Endothelial cell of umbilical vein (primary cell): ENCODE measurements at regions not wholly inside any gene's neighbourhood (a gene's known extent, or its start where the extent isn't known, plus 50 kb on each side); places are given as distances from the start of the nearest gene placed in this dataset.

Experiments used
- BruUV-seq: library from RNA; stranded (reverse); fragments of 400-500 nt; replicated peaks from 2 replicates; lab custom pipeline; 2021; lab: Mats Ljungman, UMichigan
- CTCF ChIA-PET: fragments of 300-600, 350-600 bp; sonication (Branson Sonifier 250); formaldehyde crosslinking; loops from one replicate; lab custom pipeline; 2021; ENCODE audit warnings: antibody characterized with exemption, inconsistent platforms; lab: Charles Lee
- POLR2A ChIA-PET: fragments of 300-600, 350-600 bp; sonication (Branson Sonifier 250); formaldehyde crosslinking; loops from one replicate; lab custom pipeline; 2021; ENCODE audit warnings: antibody characterized with exemption, inconsistent platforms; lab: Charles Lee
- DNase-seq: peaks from one replicate; pipeline ENCODE4 v3.0.0-alpha.2; 2011; ENCODE audit warnings: low read depth, low spot score
- FAIRE-seq: peaks from 2 replicates; lab custom pipeline; 2011; peaks lifted over from hg19 to GRCh38; lab: Jason Lieb, UNC
- H2AFZ ChIP-seq: 2 replicates; pipeline ENCODE4 v1.6.0; 2012; ENCODE audit warnings: low read depth, low read length, control low read depth, inconsistent platforms
- H3K27ac ChIP-seq: 2 replicates; pipeline ENCODE4 v1.5.1; 2011; ENCODE audit warnings: low read depth, mild to moderate bottlenecking, control low read depth, low read length, moderate library complexity; ENCODE audit not compliant: insufficient read depth
- H3K27me3 ChIP-seq, 2 experiments: 2 replicates each; pipeline versions ENCODE4 v1.6.0 to v1.6.1; 2011; ENCODE audit warnings: low read length in 2 of 2, mixed read lengths in 1 of 2; ENCODE audit not compliant: control insufficient read depth in 2 of 2, insufficient read depth in 2 of 2
- H3K36me3 ChIP-seq, 2 experiments: 2 replicates in 1 of 2; 3 replicates in 1 of 2; pipeline ENCODE4 v1.5.1; 2011; ENCODE audit warnings: low read length in 2 of 2, mild to moderate bottlenecking in 1 of 2, moderate library complexity in 1 of 2; ENCODE audit not compliant: control insufficient read depth in 2 of 2, insufficient read depth in 2 of 2; ENCODE audit errors: extremely low read depth in 1 of 2
- H3K4me1 ChIP-seq: 3 replicates; pipeline ENCODE4 v1.5.1; 2011; ENCODE audit warnings: mild to moderate bottlenecking, low read length; ENCODE audit not compliant: control insufficient read depth, insufficient read depth; ENCODE audit errors: extremely low read depth
- H3K4me2 ChIP-seq: 2 replicates; pipeline ENCODE4 v1.6.1; 2011; ENCODE audit warnings: low read length, control low read depth, mixed read lengths; ENCODE audit not compliant: insufficient read depth
- H3K4me3 ChIP-seq, 3 experiments: fragments of 200-600 bp in 1 of 3; sonication (generic), shearing (Covaris generic) in 1 of 3; replicated peaks in 1 of 3; 2 replicates each; pipeline ENCODE4 v1.5.1; 2011 to 2016; ENCODE audit warnings: control low read depth in 3 of 3, low read length in 3 of 3, mild to moderate bottlenecking in 2 of 3, inconsistent platforms in 1 of 3, low read depth in 1 of 3, moderate library complexity in 1 of 3; ENCODE audit not compliant: insufficient read depth in 1 of 3
- H3K79me2 ChIP-seq: 2 replicates; pipeline ENCODE4 v1.6.0; 2012; ENCODE audit warnings: low read length, inconsistent platforms; ENCODE audit not compliant: control insufficient read depth, insufficient read depth
- H3K9ac ChIP-seq: replicated peaks from 2 replicates; pipeline ENCODE3; 2011; ENCODE audit warnings: low read length, control low read depth; ENCODE audit not compliant: insufficient read depth; ENCODE audit errors: extremely low read depth
- H3K9me1 ChIP-seq: replicated peaks from 3 replicates; pipeline ENCODE4 v1.6.0; 2011; ENCODE audit warnings: mild to moderate bottlenecking, low read length; ENCODE audit not compliant: control insufficient read depth, insufficient read depth; ENCODE audit errors: extremely low read depth
- H3K9me3 ChIP-seq: replicated peaks from 2 replicates; pipeline ENCODE4 v1.5.1; 2012; ENCODE audit warnings: low read length, inconsistent platforms; ENCODE audit not compliant: control insufficient read depth, insufficient read depth
- H4K20me1 ChIP-seq: replicated peaks from 2 replicates; pipeline ENCODE3; 2011; ENCODE audit warnings: mild to moderate bottlenecking, low read length; ENCODE audit not compliant: control insufficient read depth, insufficient read depth; ENCODE audit errors: extremely low read depth
- CTCF ChIP-seq, 2 donors: IDR thresholded peaks; 1 replicate in 1 of 2; 2 replicates in 1 of 2; pipeline ENCODE4 v1.5.1; 2011; ENCODE audit warnings: low read length in 2 of 2, mild to moderate bottlenecking in 2 of 2, moderate library complexity in 2 of 2, control low read depth in 1 of 2, inconsistent platforms in 1 of 2, low read depth in 1 of 2; ENCODE audit not compliant: insufficient read depth in 1 of 2; ENCODE audit errors: extremely low read depth in 1 of 2
- EZH2 ChIP-seq: IDR thresholded peaks from 2 replicates; pipeline ENCODE4 v1.6.1; 2012; ENCODE audit warnings: borderline replicate concordance, low read depth, mild to moderate bottlenecking, moderate library complexity, low read length, inconsistent platforms; ENCODE audit not compliant: severe bottlenecking
- FOS ChIP-seq: IDR thresholded peaks from 2 replicates; pipeline ENCODE4 v1.6.1; 2011; ENCODE audit warnings: mild to moderate bottlenecking, low read length, moderate library complexity, borderline replicate concordance; ENCODE audit not compliant: insufficient read depth
- GATA2 ChIP-seq: IDR thresholded peaks from 2 replicates; pipeline ENCODE4 v1.7.0; 2011; ENCODE audit warnings: low read depth, mild to moderate bottlenecking, moderate library complexity, mixed read lengths, low read length; ENCODE audit not compliant: insufficient read length, insufficient read depth
- JUN ChIP-seq: IDR thresholded peaks from 2 replicates; pipeline ENCODE4 v1.6.1; 2011; ENCODE audit warnings: borderline replicate concordance, low read depth; ENCODE audit not compliant: insufficient read length, insufficient read depth
- MAX ChIP-seq: IDR thresholded peaks from 2 replicates; pipeline ENCODE4 v1.6.1; 2011; ENCODE audit not compliant: insufficient read depth, insufficient read length
- MYC ChIP-seq: IDR thresholded peaks from one replicate; pipeline ENCODE4 v1.6.1; 2011; ENCODE audit warnings: mild to moderate bottlenecking, low read depth, low read length
- POLR2A ChIP-seq: IDR thresholded peaks from 2 replicates; pipeline ENCODE4 v1.6.1; 2012; ENCODE audit warnings: low read depth, mild to moderate bottlenecking, control low read depth, low read length
- POLR2AphosphoS5 ChIP-seq: IDR thresholded peaks from 2 replicates; pipeline ENCODE4 v1.6.1; 2012; ENCODE audit warnings: low read depth, mild to moderate bottlenecking, control low read depth, low read length, moderate library complexity; ENCODE audit not compliant: insufficient read depth
- dilution Hi-C: fragments of 300-500 bp; cut with MboI; formaldehyde crosslinking; loops from one replicate; pipeline ENCODE4 v1.15.0; 2019; ENCODE audit warnings: low sequenced_read_pairs; ENCODE audit not compliant: extremely low pct_ligation_motif_present
- intact Hi-C: fragments of 100-400 bp; cut with micrococcal nuclease; formaldehyde crosslinking; loops from one replicate; pipeline ENCODE4 v1.10.0; 2022

- no peak for DNase-seq
- H3K36me3 ChIP-seq, result no peaks in the 10 kb centered on the region
- TF ChIP-seq POLR2A, result no peak
- no peak for TF ChIP-seq POLR2AphosphoS5
- TF ChIP-seq GATA2, result no peak
- ChIA-PET CTCF (no interaction called here), POLR2A (no interaction called here)
- no peak overlapping the region for H3K9ac ChIP-seq
- H3K4me2 ChIP-seq, result no peak overlapping the region
- peaks cover 2% of the 10 kb centered on the region for H3K9me3 ChIP-seq
- H3K4me3 ChIP-seq, result no peak overlapping the region
- H4K20me1 ChIP-seq, result no peaks in the 10 kb centered on the region
- no peaks in the 10 kb centered on the region for H3K27me3 ChIP-seq
- no peak for FAIRE-seq
- no peaks in the 10 kb centered on the region for H3K9me1 ChIP-seq
- BruUV-seq, result no TSS peak
- no peaks in the 10 kb centered on the region for H3K4me1 ChIP-seq
- no peak overlapping the region for H2AFZ ChIP-seq
- no peak overlapping the region for H3K27ac ChIP-seq
- dilution Hi-C loops, result no loop called here
- intact Hi-C loops, result no loop called here
- no peaks in the 10 kb centered on the region for H3K79me2 ChIP-seq
Observed at GRCh38 chr17:54013072-54013471, 190.3 kb downstream of the KIF2B start.

- Histone ChIP-seq H3K4me2 (no peak overlapping the region), H3K27me3 (no peaks in the 10 kb centered on the region), H3K9ac (no peak overlapping the region), H3K79me2 (no peaks in the 10 kb centered on the region), H3K27ac (no peak overlapping the region), H3K4me3 (no peak overlapping the region), H3K9me1 (no peaks in the 10 kb centered on the region), H3K4me1 (no peaks in the 10 kb centered on the region), H3K36me3 (no peaks in the 10 kb centered on the region), H4K20me1 (no peaks in the 10 kb centered on the region), H3K9me3 (no peaks in the 10 kb centered on the region), H2AFZ (no peak overlapping the region)
- POLR2A ChIA-PET, result no interaction called here
- DNase-seq (no peak), FAIRE-seq (no peak)
- TF ChIP-seq EZH2 (no peak), CTCF (IDR thresholded peaks at IDR 0.05; ENCODE audit: extremely low read depth in 1 of 2, insufficient read depth in 1 of 2, low read depth in 1 of 2, low read length in 2 of 2) (no peak), FOS (no peak), MAX (no peak), MYC (no peak), POLR2A (no peak), JUN (no peak), GATA2 (no peak), POLR2AphosphoS5 (no peak)
- BruUV-seq, result no TSS peak
- dilution Hi-C loops (no loop called here), intact Hi-C loops (no loop called here)
- CTCF ChIA-PET, result no interaction called here
Observed at GRCh38 chr17:54015734-54016133, 193.0 kb downstream of the KIF2B start.
